Loucy (cell line): ENCODE measurements at regions not wholly inside any gene's neighbourhood (a gene's known extent, or its start where the extent isn't known, plus 50 kb on each side); places are given as distances from the start of the nearest gene placed in this dataset.

Source experiments
- H2AFZ ChIP-seq: fragments of 200-600 bp; sonication (generic); 2 replicates; pipeline ENCODE4 v1.6.0; 2016; ENCODE audit warnings: antibody characterized with exemption, mild to moderate bottlenecking, low read length, moderate library complexity
- H3F3A ChIP-seq: fragments of 200-600 bp; 2 replicates; pipeline ENCODE4 v1.6.0; 2016; ENCODE audit warnings: antibody characterized with exemption, low read depth, mild to moderate bottlenecking
- H3K27me3 ChIP-seq: fragments of 200-600 bp; sonication (generic); 2 replicates; pipeline ENCODE4 v1.6.1; 2014; ENCODE audit warnings: low read length, mild to moderate bottlenecking; ENCODE audit not compliant: insufficient read depth, poor library complexity, severe bottlenecking
- H3K36me3 ChIP-seq: fragments of 200-600 bp; sonication (generic); 2 replicates; pipeline ENCODE4 v1.6.1; 2016; ENCODE audit warnings: low read length; ENCODE audit not compliant: insufficient read depth
- H3K4me1 ChIP-seq: fragments of 200-600 bp; sonication (generic); 2 replicates; pipeline ENCODE4 v1.5.1; 2014; ENCODE audit warnings: low read length, mild to moderate bottlenecking; ENCODE audit not compliant: insufficient read depth, poor library complexity, severe bottlenecking
- H3K4me2 ChIP-seq: fragments of 200-600 bp; sonication (generic); 2 replicates; pipeline ENCODE4 v1.6.0; 2014; ENCODE audit warnings: antibody characterized with exemption, low read length, low read depth, mild to moderate bottlenecking; ENCODE audit not compliant: poor library complexity, severe bottlenecking
- H3K4me3 ChIP-seq: fragments of 200-600 bp; sonication (generic); 2 replicates; pipeline ENCODE4 v1.5.1; 2014; ENCODE audit warnings: low read length, mild to moderate bottlenecking, mixed read lengths; ENCODE audit not compliant: poor library complexity, severe bottlenecking
- H3K79me2 ChIP-seq: fragments of 200-600 bp; sonication (generic); 2 replicates; pipeline ENCODE4 v1.6.1; 2014; ENCODE audit warnings: low read length; ENCODE audit not compliant: insufficient read depth
- H3K9ac ChIP-seq: fragments of 200-600 bp; sonication (generic); 2 replicates; pipeline ENCODE4 v1.6.0; 2014; ENCODE audit warnings: mild to moderate bottlenecking, low read depth, low read length, moderate library complexity; ENCODE audit not compliant: poor library complexity, severe bottlenecking
- H3K9me2 ChIP-seq: fragments of 200-600 bp; sonication (generic); replicated peaks from 2 replicates; pipeline ENCODE4 v1.6.1; 2016; ENCODE audit warnings: low read depth, low read length, mixed read lengths
- H3K9me3 ChIP-seq: fragments of 200-600 bp; sonication (generic); 2 replicates; pipeline ENCODE4 v1.6.1; 2014; ENCODE audit warnings: mild to moderate bottlenecking, antibody characterized with exemption, low read length, low read depth; ENCODE audit not compliant: insufficient read depth
- H4K20me1 ChIP-seq: fragments of 200-600 bp; sonication (generic); 2 replicates; pipeline ENCODE4 v1.6.0; 2014; ENCODE audit warnings: antibody characterized with exemption, low read length, mild to moderate bottlenecking; ENCODE audit not compliant: insufficient read depth, poor library complexity, severe bottlenecking
- EZH2phosphoT487 ChIP-seq: fragments of 200-600 bp; IDR thresholded peaks from 2 replicates; pipeline ENCODE4 v1.6.1; 2018; ENCODE audit warnings: antibody characterized with exemption, mild to moderate bottlenecking, moderate library complexity, borderline replicate concordance
- TF ChIP-seq, protein P1 (sequence below): fragments of 200-600 bp; sonication (generic); conservative IDR thresholded peaks from 2 replicates; pipeline ENCODE4 v1.5.1; 2014; ENCODE audit warnings: mild to moderate bottlenecking, antibody characterized with exemption, low read length

DNA sequence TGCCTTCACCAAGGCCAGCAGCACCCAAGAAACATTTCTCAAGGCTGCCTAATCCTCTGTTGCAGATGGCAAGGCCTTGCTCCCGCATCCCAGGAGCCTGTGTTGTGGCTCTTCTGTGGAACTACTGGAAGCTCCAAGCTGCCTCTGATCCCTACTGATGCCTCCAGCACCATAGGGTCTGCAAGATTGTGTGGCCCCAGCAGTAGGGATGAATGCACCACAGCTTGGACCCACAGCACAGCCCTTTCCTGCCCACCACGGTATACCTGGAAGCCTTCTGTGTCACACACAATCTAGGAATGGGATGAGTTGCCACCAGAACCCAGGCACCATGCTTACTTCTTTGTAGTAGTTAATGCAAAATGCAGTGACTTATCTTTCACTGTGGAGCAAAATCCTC, 291.1 kb upstream of the FOXQ1 start:
- Histone ChIP-seq H4K20me1 (no peaks in the 10 kb centered on the region), H2AFZ (no peak overlapping the region), H3K79me2 (no peaks in the 10 kb centered on the region), H3K36me3 (no peaks in the 10 kb centered on the region), H3K27me3 (no peaks in the 10 kb centered on the region), H3K4me2 (no peak overlapping the region), H3K4me1 (no peaks in the 10 kb centered on the region), H3K9me3 (peaks cover 4% of the 10 kb centered on the region; the same call in 1 of the 2 replicates), H3K4me3 (no peak overlapping the region), H3F3A (no peaks in the 10 kb centered on the region), H3K9me2 (no peaks in the 10 kb centered on the region), H3K9ac (no peak overlapping the region)
- TF ChIP-seq EZH2phosphoT487: no peak
- TF ChIP-seq, protein P1, sequence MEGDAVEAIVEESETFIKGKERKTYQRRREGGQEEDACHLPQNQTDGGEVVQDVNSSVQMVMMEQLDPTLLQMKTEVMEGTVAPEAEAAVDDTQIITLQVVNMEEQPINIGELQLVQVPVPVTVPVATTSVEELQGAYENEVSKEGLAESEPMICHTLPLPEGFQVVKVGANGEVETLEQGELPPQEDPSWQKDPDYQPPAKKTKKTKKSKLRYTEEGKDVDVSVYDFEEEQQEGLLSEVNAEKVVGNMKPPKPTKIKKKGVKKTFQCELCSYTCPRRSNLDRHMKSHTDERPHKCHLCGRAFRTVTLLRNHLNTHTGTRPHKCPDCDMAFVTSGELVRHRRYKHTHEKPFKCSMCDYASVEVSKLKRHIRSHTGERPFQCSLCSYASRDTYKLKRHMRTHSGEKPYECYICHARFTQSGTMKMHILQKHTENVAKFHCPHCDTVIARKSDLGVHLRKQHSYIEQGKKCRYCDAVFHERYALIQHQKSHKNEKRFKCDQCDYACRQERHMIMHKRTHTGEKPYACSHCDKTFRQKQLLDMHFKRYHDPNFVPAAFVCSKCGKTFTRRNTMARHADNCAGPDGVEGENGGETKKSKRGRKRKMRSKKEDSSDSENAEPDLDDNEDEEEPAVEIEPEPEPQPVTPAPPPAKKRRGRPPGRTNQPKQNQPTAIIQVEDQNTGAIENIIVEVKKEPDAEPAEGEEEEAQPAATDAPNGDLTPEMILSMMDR: no peak

DNA sequence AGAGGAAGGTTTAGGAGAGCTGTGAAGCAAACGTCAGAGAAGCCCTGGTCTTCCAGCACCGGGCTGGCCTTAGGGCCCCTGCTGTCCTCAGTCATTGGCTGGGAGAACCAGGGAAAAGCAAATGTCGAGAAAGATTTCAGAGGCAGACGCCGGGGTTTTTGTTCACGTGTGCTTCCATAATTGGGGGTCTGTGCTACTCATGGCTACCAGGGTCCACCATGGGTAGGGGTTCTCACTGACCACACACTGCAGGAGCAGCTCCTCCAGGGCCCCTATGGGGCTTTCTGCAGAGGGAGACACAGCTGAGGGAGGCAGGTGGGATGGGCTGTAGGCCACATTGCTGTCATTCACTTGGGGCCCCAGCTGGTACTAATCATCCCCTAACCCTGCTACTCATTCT, 291.8 kb upstream of the FOXQ1 start:
- no peaks in the 10 kb centered on the region for H3F3A ChIP-seq
- TF ChIP-seq, protein P1: no peak
- no peak for TF ChIP-seq EZH2phosphoT487
- H3K4me3 ChIP-seq: no peak overlapping the region
- H3K4me1 ChIP-seq: no peaks in the 10 kb centered on the region
- H3K9me3 ChIP-seq: peaks cover 4% of the 10 kb centered on the region; the same call in 1 of the 2 replicates
- no peak overlapping the region for H2AFZ ChIP-seq
- no peaks in the 10 kb centered on the region for H3K27me3 ChIP-seq
- H3K4me2 ChIP-seq: no peak overlapping the region
- no peak overlapping the region for H3K9ac ChIP-seq
- H4K20me1 ChIP-seq: no peaks in the 10 kb centered on the region
- no peaks in the 10 kb centered on the region for H3K79me2 ChIP-seq
- no peaks in the 10 kb centered on the region for H3K36me3 ChIP-seq
- H3K9me2 ChIP-seq: no peaks in the 10 kb centered on the region

DNA sequence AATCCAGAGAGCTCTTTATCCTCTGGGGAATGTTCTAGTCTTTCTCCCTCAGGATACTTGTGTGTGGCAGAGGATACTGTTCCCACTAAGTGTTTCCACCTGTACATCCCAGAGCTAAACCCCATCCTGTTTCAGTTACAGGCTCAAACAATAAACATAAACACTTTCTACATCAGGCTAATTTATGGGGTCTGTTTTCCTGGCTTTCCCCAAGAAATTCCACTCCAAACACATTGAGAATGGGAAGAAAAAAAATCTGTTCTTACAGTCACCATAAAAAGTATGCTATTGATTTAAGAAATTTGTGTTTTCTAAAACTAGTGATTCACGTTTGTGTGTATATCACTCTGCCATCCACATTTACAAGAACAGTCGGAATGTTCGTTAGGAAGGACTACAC, 293.9 kb upstream of the FOXQ1 start:
- H4K20me1 ChIP-seq: no peaks in the 10 kb centered on the region
- H2AFZ ChIP-seq: no peak overlapping the region
- H3K4me2 ChIP-seq: no peak overlapping the region
- H3K4me3 ChIP-seq: no peak overlapping the region
- no peaks in the 10 kb centered on the region for H3K4me1 ChIP-seq
- H3K9me3 ChIP-seq: peaks cover 4% of the 10 kb centered on the region; the same call in 1 of the 2 replicates
- no peaks in the 10 kb centered on the region for H3K36me3 ChIP-seq
- no peak for TF ChIP-seq EZH2phosphoT487
- TF ChIP-seq, protein P1: no peak
- no peaks in the 10 kb centered on the region for H3F3A ChIP-seq
- H3K9me2 ChIP-seq: no peaks in the 10 kb centered on the region
- no peaks in the 10 kb centered on the region for H3K27me3 ChIP-seq
- H3K79me2 ChIP-seq: no peaks in the 10 kb centered on the region
- no peak overlapping the region for H3K9ac ChIP-seq
